Panc1 (cell line): ENCODE measurements at regions not wholly inside any gene's neighbourhood (a gene's known extent, or its start where the extent isn't known, plus 50 kb on each side); places are given as distances from the start of the nearest gene placed in this dataset.

Experiments
- ATAC-seq: fragments of 200-7000 bp; cut with Tn5 transposase; 2 replicates; pipeline ENCODE4 v1.9.1; 2020; ENCODE audit warnings: mild to moderate bottlenecking, moderate library complexity
- BruUV-seq: library from RNA; stranded (reverse); fragments of 400-500 nt; replicated peaks from 2 replicates; lab custom pipeline; 2021; lab: Mats Ljungman, UMichigan
- CTCF ChIA-PET: fragments of 300-600 bp; sonication (Branson Sonifier 250); formaldehyde crosslinking; loops from one replicate; lab custom pipeline; 2022; ENCODE audit warnings: antibody characterized with exemption; lab: Charles Lee
- POLR2A ChIA-PET: fragments of 300-600 bp; sonication (Branson Sonifier 250); formaldehyde crosslinking; loops from one replicate; lab custom pipeline; 2022; ENCODE audit warnings: antibody characterized with exemption; lab: Charles Lee
- DNase-seq: peaks from one replicate; pipeline ENCODE4 v3.0.0-alpha.2; 2010; ENCODE audit warnings: low read depth, low spot score
- H3K27ac ChIP-seq: 2 replicates; pipeline ENCODE4 v1.5.1; 2011; ENCODE audit warnings: mild to moderate bottlenecking, low read length, inconsistent platforms
- H3K27me3 ChIP-seq: fragments of 200-500 bp; sonication (Bioruptor generic); 2 replicates; pipeline ENCODE4 v1.6.0; 2014; ENCODE audit warnings: low read length, inconsistent platforms; ENCODE audit not compliant: control insufficient read depth, insufficient read depth
- H3K36me3 ChIP-seq: fragments of 200-500 bp; sonication (Bioruptor generic); 2 replicates; pipeline ENCODE4 v1.5.1; 2014; ENCODE audit warnings: inconsistent platforms, mild to moderate bottlenecking, low read length, moderate library complexity; ENCODE audit not compliant: control insufficient read depth, insufficient read depth
- H3K4me1 ChIP-seq: 2 replicates; pipeline ENCODE4 v1.5.1; 2011; ENCODE audit warnings: inconsistent platforms, mild to moderate bottlenecking, low read length, moderate library complexity; ENCODE audit not compliant: control insufficient read depth, insufficient read depth
- H3K4me3 ChIP-seq, 2 experiments: 2 replicates each; pipeline ENCODE4 v1.5.1; 2011 to 2012; ENCODE audit warnings: low read depth in 2 of 2, low read length in 2 of 2, mild to moderate bottlenecking in 2 of 2, inconsistent platforms in 1 of 2, moderate library complexity in 1 of 2
- H3K9me3 ChIP-seq: fragments of 200-500 bp; sonication (Bioruptor generic); 2 replicates; pipeline ENCODE4 v1.5.1; 2014; ENCODE audit warnings: low read depth, mild to moderate bottlenecking, inconsistent platforms, low read length, moderate library complexity; ENCODE audit not compliant: control insufficient read depth, insufficient read depth
- POLR2AphosphoS5 ChIP-seq: IDR thresholded peaks from 2 replicates; pipeline ENCODE4 v1.6.1; 2012; ENCODE audit warnings: mild to moderate bottlenecking, low read depth, low read length, moderate library complexity
- SIN3A ChIP-seq: IDR thresholded peaks from 2 replicates; pipeline ENCODE4 v1.6.1; 2012; ENCODE audit warnings: low read depth, mild to moderate bottlenecking, low read length, moderate library complexity, borderline replicate concordance; ENCODE audit not compliant: insufficient read depth
- TCF7L2 ChIP-seq: IDR thresholded peaks from 2 replicates; pipeline ENCODE4 v1.6.1; 2011; ENCODE audit warnings: mild to moderate bottlenecking, low read depth, low read length, inconsistent platforms
- in situ Hi-C: cut with HindIII; loops from 2 replicates; pipeline ENCODE4 v1.10.0; 2016; ENCODE audit warnings: low sequenced_read_pairs, low pct_unique_long_range_greater_than_20kb
- intact Hi-C: fragments of 100-400 bp; cut with micrococcal nuclease; formaldehyde crosslinking; loops from one replicate; pipeline ENCODE4 v1.10.0; 2022; ENCODE audit not compliant: unreplicated experiment
- TF ChIP-seq, protein P1 (sequence below): fragments of 450-650 bp; IDR thresholded peaks from 2 replicates; pipeline ENCODE4 v1.5.1; 2017; ENCODE audit warnings: mild to moderate bottlenecking
- TF ChIP-seq, protein P2 (sequence below), 2 experiments: IDR thresholded peaks; 2 replicates each; pipeline ENCODE4 v1.6.1; 2011 to 2012; ENCODE audit warnings: low read depth in 2 of 2, control low read depth in 1 of 2, low read length in 1 of 2, mild to moderate bottlenecking in 1 of 2, moderate library complexity in 1 of 2; ENCODE audit not compliant: insufficient read depth in 1 of 2

DNA sequence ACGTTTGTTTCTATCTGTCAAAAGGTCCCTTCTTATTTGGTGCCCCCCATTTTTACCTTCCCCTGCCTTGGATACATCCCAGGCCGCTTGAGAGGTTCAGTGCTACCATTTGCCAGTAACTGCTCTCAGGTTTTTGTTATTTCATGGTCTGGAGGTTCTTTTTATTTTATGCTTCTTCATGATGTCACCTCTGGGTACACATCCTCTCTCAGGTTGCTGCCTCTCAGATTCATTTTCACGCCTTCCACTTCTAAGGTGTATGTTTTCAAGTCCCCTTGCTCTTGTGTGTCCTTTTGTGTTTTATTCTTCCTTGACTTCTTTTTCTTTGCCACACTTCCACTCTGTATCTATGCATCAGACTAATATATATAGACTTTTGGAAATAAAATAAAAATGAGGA is 640.1 kb upstream of the AADAT start:
- Histone ChIP-seq H3K36me3 (no peaks in the 10 kb centered on the region), H3K4me1 (no peaks in the 10 kb centered on the region), H3K9me3 (no peaks in the 10 kb centered on the region), H3K27ac (no peak overlapping the region), H3K27me3 (no peaks in the 10 kb centered on the region), H3K4me3 (no peak overlapping the region)
- BruUV-seq = no TSS peak
- CTCF ChIA-PET = no interaction called here
- POLR2A ChIA-PET = no interaction called here
- intact Hi-C loops = no loop called here
- DNase-seq (no peak), ATAC-seq (no peak)
- in situ Hi-C loops = no loop called here
- no peak for TF ChIP-seq POLR2AphosphoS5
- no peak for TF ChIP-seq SIN3A
- TF ChIP-seq, protein P1, sequence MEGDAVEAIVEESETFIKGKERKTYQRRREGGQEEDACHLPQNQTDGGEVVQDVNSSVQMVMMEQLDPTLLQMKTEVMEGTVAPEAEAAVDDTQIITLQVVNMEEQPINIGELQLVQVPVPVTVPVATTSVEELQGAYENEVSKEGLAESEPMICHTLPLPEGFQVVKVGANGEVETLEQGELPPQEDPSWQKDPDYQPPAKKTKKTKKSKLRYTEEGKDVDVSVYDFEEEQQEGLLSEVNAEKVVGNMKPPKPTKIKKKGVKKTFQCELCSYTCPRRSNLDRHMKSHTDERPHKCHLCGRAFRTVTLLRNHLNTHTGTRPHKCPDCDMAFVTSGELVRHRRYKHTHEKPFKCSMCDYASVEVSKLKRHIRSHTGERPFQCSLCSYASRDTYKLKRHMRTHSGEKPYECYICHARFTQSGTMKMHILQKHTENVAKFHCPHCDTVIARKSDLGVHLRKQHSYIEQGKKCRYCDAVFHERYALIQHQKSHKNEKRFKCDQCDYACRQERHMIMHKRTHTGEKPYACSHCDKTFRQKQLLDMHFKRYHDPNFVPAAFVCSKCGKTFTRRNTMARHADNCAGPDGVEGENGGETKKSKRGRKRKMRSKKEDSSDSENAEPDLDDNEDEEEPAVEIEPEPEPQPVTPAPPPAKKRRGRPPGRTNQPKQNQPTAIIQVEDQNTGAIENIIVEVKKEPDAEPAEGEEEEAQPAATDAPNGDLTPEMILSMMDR = no peak
- TF ChIP-seq, protein P2, sequence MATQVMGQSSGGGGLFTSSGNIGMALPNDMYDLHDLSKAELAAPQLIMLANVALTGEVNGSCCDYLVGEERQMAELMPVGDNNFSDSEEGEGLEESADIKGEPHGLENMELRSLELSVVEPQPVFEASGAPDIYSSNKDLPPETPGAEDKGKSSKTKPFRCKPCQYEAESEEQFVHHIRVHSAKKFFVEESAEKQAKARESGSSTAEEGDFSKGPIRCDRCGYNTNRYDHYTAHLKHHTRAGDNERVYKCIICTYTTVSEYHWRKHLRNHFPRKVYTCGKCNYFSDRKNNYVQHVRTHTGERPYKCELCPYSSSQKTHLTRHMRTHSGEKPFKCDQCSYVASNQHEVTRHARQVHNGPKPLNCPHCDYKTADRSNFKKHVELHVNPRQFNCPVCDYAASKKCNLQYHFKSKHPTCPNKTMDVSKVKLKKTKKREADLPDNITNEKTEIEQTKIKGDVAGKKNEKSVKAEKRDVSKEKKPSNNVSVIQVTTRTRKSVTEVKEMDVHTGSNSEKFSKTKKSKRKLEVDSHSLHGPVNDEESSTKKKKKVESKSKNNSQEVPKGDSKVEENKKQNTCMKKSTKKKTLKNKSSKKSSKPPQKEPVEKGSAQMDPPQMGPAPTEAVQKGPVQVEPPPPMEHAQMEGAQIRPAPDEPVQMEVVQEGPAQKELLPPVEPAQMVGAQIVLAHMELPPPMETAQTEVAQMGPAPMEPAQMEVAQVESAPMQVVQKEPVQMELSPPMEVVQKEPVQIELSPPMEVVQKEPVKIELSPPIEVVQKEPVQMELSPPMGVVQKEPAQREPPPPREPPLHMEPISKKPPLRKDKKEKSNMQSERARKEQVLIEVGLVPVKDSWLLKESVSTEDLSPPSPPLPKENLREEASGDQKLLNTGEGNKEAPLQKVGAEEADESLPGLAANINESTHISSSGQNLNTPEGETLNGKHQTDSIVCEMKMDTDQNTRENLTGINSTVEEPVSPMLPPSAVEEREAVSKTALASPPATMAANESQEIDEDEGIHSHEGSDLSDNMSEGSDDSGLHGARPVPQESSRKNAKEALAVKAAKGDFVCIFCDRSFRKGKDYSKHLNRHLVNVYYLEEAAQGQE (IDR thresholded peaks at IDR 0.05; ENCODE audit: insufficient read depth in 1 of 2, low read depth in 2 of 2, low read length in 1 of 2) = no peak
- TF ChIP-seq TCF7L2 = no peak

DNA sequence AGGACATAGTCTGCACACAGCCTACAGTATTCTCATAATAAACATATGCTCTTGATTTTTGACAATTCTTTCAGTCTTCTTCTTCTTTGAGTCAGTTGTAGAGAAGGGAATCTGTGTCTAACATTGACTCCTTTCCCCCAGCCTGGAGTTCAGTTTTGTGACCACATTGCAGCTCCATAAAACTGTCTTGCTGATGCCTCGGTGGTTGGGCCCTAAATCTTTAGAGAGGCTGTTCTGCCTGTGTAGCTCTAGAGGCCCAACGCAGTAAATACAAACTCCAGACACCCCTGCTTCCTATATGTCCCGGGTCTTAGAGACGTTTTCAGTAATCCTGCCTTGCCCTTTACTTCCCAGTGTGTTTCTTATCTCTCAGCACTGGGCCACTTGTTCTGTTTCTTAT is 639.5 kb upstream of the AADAT start:
- TF ChIP-seq, protein P2 (IDR thresholded peaks at IDR 0.05; ENCODE audit: insufficient read depth in 1 of 2, low read depth in 2 of 2, low read length in 1 of 2) = no peak
- TF ChIP-seq, protein P1 = no peak
- no peak for TF ChIP-seq SIN3A
- no peak for TF ChIP-seq TCF7L2
- H3K4me3 ChIP-seq = no peak overlapping the region
- H3K4me1 ChIP-seq = no peaks in the 10 kb centered on the region
- no peak for ATAC-seq
- CTCF ChIA-PET = no interaction called here
- intact Hi-C loops = no loop called here
- no TSS peak for BruUV-seq
- in situ Hi-C loops = no loop called here
- DNase-seq = no peak
- H3K27ac ChIP-seq = no peak overlapping the region
- no peaks in the 10 kb centered on the region for H3K9me3 ChIP-seq
- H3K36me3 ChIP-seq = no peaks in the 10 kb centered on the region
- POLR2A ChIA-PET = no interaction called here
- no peaks in the 10 kb centered on the region for H3K27me3 ChIP-seq
